HG02973 (cell line): ENCODE measurements at regions not wholly inside any gene's neighbourhood (a gene's known extent, or its start where the extent isn't known, plus 50 kb on each side); places are given as distances from the start of the nearest gene placed in this dataset.

ENCODE experiments used
- ATAC-seq: cut with Tn5 transposase; IDR thresholded peaks from one replicate; pipeline ENCODE4 v1.9.1; 2021; ENCODE audit warnings: moderate library complexity; ENCODE audit not compliant: unreplicated experiment

GRCh38 chr12:53803194-53803593 lies 51.4 kb upstream of the CISTR start:
- ATAC-seq, result no peak

- ATAC-seq, result no peak
Observed at GRCh38 chr12:53803703-53804102, 51.9 kb upstream of the CISTR start.

GRCh38 chr12:53804429-53804828 lies 52.6 kb upstream of the CISTR start:
- no peak for ATAC-seq

- ATAC-seq, result no peak
Observed at GRCh38 chr12:53805067-53805466, 53.3 kb upstream of the CISTR start.

DNA sequence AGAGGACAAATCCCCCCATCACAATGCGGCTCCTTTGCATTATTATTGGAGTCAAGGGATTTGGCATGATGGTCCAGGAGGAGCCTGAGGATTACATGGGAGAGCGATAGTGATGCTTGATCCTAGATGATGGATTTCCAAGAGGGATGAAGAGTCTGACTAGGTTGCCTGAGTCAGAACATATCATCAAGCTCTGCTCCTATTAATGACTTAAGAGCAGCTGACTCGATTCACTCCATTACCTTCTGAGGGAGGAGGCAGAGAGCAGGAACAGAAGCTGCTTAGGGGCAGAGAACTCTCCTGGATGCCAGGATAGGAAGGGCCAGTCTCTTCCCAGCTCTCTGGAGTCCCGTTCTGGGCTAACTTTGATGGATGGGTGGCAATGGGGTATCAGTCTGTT lies 54.0 kb upstream of the CISTR start:
- no peak for ATAC-seq

- no peak for ATAC-seq
Observed at GRCh38 chr12:53806721-53807120, 54.9 kb upstream of the CISTR start.

DNA sequence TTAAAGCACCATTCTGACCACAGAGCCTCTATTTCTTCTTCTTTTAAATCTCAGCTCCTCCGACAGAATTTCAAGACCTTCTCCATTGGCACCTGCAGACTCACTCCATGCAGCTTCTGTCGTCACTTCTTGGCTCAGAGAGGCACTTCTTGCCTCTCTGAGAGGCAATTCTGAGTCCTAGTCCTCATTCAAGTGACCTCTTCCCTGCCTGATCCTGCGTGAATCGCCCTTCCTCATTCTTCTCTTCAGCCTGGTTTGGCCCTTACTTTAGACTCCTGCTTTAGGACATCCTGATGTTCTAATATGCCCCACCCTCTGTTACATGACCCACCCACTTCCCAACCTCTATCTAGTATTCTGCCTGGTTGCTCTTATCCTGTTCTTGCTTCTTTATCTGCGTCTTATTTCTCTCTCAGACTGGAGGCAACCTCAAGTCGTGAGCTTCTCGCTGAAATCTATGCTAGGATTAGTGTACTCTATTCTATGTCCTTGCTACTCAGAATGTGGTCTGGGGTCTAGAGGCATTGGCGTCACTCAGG lies 55.6 kb upstream of the CISTR start:
- no peak for ATAC-seq

DNA sequence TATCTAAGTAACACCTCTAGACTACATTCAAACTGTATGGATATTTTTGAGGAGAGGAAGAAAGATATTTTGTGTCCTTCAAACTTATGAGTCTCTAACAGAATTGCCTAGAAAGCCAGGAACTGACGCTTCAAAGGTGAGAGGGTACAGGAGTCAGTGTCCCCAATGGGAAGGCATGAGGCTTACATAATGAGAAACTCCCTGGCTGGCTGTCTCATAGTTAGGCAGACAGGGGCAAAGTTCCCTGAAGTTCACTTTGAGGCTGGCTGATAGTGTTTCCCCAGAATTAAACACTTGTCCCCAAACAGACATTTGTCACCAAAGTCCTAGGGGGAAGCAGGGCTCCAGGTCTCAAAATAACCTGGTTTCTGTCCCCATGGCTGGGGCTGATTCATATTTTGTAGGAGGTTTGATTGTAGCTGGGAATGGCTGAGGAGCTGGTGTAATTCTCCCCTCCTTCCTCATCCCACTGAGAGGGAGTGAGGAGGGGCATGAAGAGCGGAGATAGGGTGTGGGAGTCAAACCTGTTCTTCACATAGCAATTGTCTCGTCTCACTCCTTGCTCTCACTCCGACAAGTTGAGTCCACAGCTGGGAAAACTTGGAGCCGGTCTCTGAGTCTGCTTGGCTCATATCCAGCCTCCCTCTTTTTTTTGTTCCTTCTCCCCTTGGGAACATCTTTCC lies 56.4 kb upstream of the CISTR start:
- ATAC-seq, result no peak

- ATAC-seq, result no peak
Observed at GRCh38 chr12:53809005-53809404, 57.2 kb upstream of the CISTR start.

DNA sequence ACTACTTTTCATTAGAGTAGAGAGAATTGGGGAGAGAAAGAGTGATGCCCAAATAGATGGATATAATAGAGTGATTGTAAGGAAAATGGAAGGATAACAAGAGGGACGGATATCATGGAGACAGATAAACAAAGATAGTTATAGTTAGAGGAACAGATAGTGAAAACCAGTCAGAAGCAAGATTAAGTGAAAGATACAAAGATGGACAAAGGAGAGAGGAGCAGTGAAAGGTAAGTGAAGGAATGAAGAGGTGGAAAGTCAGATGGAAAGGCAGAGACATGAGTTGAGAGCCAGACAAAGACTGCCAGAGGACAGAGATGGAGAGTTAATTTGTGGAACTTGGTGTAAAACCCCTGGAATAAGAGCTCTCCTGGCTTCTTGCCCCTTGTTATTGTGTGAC lies 59.2 kb upstream of the CISTR start:
- ATAC-seq, result no peak

DNA sequence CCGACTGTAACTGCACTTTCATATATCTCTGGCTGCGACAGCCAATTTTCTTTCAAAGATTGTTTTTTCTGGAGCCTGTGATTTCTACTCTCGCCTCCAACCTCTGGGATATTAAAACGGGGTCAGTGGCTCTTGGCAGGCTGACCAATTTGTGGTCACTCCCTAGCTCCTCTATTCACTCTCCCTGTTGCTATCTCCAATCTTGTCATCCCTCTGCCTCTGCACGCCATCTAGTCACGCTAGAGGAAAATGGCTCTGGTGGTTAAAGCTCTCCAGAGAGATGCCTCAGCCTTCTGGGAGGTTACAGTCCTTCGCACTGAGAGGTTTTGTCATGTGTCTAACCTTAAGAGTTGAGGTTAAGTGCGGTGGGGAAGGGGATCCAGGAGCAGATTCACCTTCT lies 59.8 kb upstream of the CISTR start:
- ATAC-seq, result no peak

DNA sequence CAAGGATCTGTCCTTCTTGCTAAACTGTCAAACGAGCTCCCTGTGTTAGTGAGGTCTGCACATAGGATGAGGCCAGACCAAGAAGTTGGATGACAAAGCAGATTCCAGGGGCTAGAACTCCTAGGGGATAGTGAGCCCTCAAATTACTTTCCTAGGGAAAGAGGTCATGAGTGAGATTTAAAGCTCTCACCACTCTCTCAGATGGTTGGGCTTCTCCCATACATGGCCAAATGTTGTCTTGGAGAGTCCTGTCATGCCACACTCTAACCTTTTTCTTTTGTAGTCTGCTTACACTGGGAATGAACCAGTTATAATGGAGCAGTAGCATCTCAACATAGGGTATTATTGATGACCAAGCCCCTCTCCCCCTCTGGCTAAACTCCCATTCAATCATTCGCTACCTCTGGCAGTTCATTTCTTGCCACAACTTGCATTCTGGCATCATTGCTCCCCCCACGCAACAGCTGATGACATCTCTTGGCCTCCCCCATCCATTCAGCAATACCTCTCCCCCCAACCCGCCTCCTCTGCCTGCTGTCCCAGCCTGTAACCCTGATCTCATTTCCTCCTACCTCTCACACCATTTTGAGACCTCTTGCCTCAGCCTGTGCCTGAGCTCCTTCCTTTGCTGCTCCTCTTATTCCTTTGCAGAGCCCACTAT lies 64.7 kb upstream of the CISTR start:
- ATAC-seq, result no peak

DNA sequence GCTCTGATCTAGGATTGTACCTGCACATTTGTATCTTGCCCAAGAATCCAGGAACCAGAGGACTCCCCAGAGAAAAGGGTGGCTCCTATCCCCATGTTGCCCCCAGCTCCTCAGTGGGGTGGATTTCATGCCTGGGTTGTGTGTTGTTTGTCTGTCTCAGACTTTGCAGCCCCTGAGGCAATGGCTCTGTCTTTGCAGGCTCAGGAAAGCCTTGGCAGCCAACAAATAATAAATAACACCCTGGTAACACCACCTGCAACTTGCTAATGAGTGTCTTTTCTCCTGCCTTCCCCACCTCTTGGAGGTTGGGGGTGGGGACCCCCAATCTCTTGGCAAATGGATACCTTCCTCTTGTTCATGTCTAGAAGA lies 65.2 kb upstream of the CISTR start:
- no peak for ATAC-seq

GRCh38 chr12:53820514-53821306 lies 68.9 kb upstream of the CISTR start:
- ATAC-seq, result no peak

DNA sequence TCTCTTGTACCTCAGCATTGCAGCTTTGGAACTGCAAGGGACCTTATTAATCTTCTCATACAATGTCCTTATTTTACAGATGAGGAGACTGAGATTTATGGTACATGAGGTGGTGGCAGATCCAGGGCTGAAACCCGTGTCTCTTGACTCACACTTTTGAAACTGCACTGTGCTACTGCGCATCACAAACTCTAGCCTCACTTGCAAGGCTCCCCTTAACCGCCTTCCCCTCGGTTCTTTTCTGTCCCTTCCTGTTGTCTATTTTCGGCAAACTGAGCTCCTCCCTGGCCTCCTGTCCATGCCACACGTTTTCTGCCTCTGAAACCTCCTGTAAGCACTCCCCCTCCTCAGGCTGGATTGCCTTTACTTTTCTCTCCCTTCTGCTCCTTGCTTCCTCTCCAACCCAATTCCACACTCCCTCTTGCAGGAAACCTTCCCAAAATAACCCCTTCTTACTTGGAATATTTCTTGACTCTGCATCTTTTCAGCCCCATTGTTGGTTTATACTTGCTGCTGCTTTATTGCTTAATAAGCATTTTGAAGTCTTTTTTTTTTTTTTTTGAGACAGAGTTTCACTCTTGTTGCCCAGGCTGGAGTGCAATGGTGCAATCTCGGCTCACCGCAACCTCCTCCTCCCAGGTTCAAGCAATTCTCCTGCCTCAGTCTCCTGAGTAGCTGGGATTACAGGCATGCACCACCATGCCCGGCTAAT lies 72.4 kb upstream of the CISTR start:
- ATAC-seq, result no peak

DNA sequence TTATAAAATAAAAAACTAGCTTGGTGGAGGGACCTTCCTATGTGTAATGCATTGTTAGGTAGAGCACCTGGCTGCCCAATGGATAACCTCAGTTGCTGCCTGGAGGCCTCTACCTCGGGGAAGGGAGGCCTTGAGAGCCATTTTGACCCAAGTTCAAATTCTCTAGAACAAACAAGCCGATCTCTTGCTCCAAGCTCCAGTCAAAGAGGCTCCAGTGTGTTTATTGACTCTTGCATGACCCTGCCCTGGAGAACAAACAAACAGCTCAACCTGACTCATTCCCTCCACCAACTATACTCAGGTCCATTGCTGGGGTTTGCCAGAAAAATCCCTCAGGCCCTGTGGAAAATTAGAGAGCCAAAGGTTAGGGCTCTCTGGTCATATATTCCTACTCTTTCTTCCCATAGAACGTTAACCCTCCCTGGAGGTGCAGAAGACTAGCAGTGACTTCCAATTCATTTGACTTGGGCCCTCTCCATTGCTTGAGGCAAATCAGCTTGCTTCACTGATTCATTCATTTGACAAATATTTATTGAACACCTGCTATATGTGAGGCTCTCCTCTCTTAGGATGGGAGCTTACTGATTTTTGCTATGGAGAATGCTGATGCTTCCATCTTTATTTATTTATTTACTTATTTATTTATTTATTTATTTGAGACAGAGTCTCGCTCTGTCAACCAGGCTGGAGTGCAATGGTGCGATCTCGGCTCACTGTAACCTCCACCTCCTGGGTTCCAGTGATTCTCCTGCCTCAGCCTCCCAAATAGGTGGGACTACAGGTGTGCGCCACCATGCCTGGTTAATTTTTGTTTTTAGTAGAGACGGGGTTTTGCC lies 73.7 kb upstream of the CISTR start:
- ATAC-seq, result no peak

- no peak for ATAC-seq
Observed at GRCh38 chr12:53827306-53827705, 75.5 kb upstream of the CISTR start.

DNA sequence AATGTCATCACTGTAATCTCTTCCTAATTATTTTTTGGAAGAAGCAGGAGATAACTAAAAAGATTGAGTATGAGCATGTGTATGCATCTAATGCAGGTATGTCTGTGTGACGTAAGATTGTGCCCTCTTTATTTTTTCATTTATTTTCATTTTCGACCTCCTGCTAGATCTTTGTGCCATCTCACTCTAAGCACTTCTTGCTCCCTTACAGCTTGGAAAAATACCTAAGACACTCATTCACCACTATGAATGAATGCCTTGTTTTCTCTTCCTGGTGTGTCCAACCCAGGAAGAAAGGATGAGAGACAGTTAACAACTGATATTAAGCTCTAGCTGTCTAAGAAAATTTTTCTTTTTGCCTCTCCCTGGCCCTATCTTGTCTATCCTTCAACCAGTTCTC lies 76.8 kb upstream of the CISTR start:
- no peak for ATAC-seq

- ATAC-seq, result no peak
Observed at GRCh38 chr12:53829130-53829819, 77.5 kb upstream of the CISTR start.

DNA sequence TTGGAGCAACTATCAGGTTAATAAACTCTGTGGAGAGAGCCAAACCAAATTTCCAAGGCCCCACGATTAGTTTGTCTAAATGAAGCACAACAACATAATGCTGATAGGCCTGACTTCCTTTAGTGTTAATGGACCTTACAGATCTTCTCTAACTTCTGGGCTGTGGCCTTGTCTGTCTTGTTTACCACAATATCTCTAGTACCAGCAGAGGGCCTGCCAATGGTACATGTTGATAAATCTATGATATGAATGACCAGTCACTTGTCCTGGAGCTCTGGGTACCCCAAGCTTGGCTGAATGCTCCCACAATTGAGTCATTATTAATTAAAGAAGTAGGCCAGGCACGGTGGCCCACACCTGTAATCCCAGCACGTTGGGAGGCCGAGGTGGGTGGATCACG lies 78.9 kb upstream of the CISTR start:
- no peak for ATAC-seq
